ENCODE measurements at regions not wholly inside any gene's neighbourhood (a gene's known extent, or its start where the extent isn't known, plus 50 kb on each side); places are given as distances from the start of the nearest gene placed in this dataset.

DNA sequence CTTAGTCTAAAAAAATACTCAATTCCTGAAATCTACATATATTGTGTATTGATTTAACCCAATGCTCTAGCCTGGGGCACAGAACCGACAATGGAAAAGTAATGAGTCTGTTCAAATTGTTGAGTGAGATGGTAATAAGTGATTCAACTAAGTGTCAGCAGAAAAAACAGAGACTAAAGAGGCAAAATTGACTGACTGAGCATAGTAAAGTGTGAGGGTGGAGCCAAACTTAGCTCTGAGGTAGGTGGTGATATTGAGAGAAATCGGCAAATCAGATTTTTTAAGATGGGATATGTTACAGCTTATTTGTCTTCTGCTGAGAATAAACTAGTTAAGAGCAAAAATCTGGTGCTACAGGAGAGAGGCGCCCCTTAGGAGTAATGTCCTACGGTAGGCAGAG, 764.0 kb upstream of the LRRN3 start:
- Histone ChIP-seq H3K27me3 (ENCODE audit: control insufficient read depth in 3 of 3, insufficient read depth in 3 of 3, low read length in 3 of 3) (no peaks in the 10 kb centered on the region), H3K9me3 (ENCODE audit: control insufficient read depth in 3 of 3, low read length in 3 of 3) (no peaks in the 10 kb centered on the region), H3K4me3 (ENCODE audit: low read length in 3 of 3) (no peak overlapping the region), H3K9ac (ENCODE audit: low read depth in 1 of 3, low read length in 3 of 3) (no peak overlapping the region), H3K36me3 (ENCODE audit: control insufficient read depth in 3 of 3, insufficient read depth in 3 of 3, low read length in 3 of 3) (no peaks in the 10 kb centered on the region), H3K27ac (ENCODE audit: low read depth, low read length) (no peak overlapping the region), H3K4me1 (ENCODE audit: control insufficient read depth in 3 of 3, insufficient read depth in 3 of 3, low read length in 3 of 3) (no peaks in the 10 kb centered on the region)

DNA sequence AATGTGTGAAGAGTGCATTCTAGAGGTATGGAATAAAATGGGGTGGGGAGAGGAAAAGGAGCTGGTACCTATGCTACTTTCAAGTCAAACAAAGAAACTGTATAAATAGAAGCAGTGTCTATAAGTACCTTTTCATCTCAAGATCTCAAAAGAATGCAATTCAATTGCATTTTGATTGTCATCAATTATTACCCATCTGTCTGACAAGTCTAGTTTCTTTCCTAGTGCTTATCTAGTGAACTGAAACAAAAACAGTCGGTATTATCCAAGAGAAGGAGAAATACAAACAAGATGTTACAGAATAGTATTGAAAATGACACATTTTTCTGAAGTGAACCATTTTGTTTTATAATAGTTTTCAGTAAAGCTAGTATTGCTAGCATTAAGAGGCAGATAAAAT, 754.5 kb upstream of the LRRN3 start:
- Histone ChIP-seq H3K27ac (ENCODE audit: low read depth, low read length) (no peak overlapping the region), H3K4me1 (ENCODE audit: control insufficient read depth in 3 of 3, insufficient read depth in 3 of 3, low read length in 3 of 3) (no peaks in the 10 kb centered on the region), H3K9ac (ENCODE audit: low read depth in 1 of 3, low read length in 3 of 3) (no peak overlapping the region), H3K36me3 (ENCODE audit: control insufficient read depth in 3 of 3, insufficient read depth in 3 of 3, low read length in 3 of 3) (no peaks in the 10 kb centered on the region), H3K9me3 (ENCODE audit: control insufficient read depth in 3 of 3, low read length in 3 of 3) (no peaks in the 10 kb centered on the region), H3K4me3 (ENCODE audit: low read length in 3 of 3) (no peak overlapping the region), H3K27me3 (ENCODE audit: control insufficient read depth in 3 of 3, insufficient read depth in 3 of 3, low read length in 3 of 3) (no peaks in the 10 kb centered on the region)

DNA sequence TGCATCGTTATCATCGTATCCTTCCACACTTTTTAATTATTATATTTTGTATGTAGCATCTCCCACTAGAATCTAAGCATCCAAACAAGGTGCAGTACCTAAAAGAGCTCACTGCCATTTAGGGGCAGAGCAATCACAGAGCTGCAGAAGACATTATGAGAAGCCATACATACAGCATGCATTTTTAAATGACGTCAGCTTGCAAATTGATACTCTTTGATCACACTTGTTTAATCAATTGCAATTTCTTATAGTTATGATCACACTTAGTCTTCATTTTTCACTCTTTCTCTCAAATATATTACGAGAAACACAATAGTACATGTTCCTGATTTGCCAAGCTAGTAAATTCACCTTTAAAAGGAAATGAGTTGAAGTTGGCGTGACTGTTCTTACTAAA, 753.3 kb upstream of the LRRN3 start:
- Histone ChIP-seq H3K36me3 (ENCODE audit: control insufficient read depth in 3 of 3, insufficient read depth in 3 of 3, low read length in 3 of 3) (no peaks in the 10 kb centered on the region), H3K4me1 (ENCODE audit: control insufficient read depth in 3 of 3, insufficient read depth in 3 of 3, low read length in 3 of 3) (no peaks in the 10 kb centered on the region)

DNA sequence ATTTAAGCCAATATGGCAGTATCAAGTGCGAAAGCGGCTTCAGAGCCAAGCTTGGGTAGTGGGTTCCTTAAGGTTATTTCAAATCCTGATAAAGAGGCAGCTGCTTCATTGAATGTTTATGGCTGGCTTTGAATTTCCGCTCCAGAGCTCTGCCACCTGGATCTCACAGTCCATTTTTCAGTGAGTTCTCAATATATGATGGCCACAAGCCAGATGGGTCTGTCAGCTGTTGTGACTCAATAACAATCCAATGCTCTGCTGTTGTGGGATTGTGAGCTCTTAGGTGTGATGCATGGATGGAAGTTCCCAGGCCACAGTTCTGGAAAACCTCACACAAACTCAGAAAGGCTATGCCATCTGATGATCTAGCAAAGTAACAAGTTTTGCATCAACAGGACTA, 743.8 kb upstream of the LRRN3 start:
- no peaks in the 10 kb centered on the region for H3K27me3 ChIP-seq (ENCODE audit: control insufficient read depth in 3 of 3, insufficient read depth in 3 of 3, low read length in 3 of 3)
- H3K27ac ChIP-seq (ENCODE audit: low read depth, low read length) = no peak overlapping the region
- no peaks in the 10 kb centered on the region for H3K4me1 ChIP-seq (ENCODE audit: control insufficient read depth in 3 of 3, insufficient read depth in 3 of 3, low read length in 3 of 3)
- no peaks in the 10 kb centered on the region for H3K36me3 ChIP-seq (ENCODE audit: control insufficient read depth in 3 of 3, insufficient read depth in 3 of 3, low read length in 3 of 3)
- H3K9ac ChIP-seq (ENCODE audit: low read depth in 1 of 3, low read length in 3 of 3) = no peak overlapping the region
- H3K4me3 ChIP-seq (ENCODE audit: low read length in 3 of 3) = no peak overlapping the region
- no peaks in the 10 kb centered on the region for H3K9me3 ChIP-seq (ENCODE audit: control insufficient read depth in 3 of 3, low read length in 3 of 3)

More for the DNA sequence above, 753.3 kb upstream of the LRRN3 start:
- Histone ChIP-seq H3K4me3 (ENCODE audit: low read length in 3 of 3) (no peak overlapping the region), H3K9ac (ENCODE audit: low read depth in 1 of 3, low read length in 3 of 3) (no peak overlapping the region), H3K27ac (ENCODE audit: low read depth, low read length) (no peak overlapping the region), H3K27me3 (ENCODE audit: control insufficient read depth in 3 of 3, insufficient read depth in 3 of 3, low read length in 3 of 3) (no peaks in the 10 kb centered on the region), H3K9me3 (ENCODE audit: control insufficient read depth in 3 of 3, low read length in 3 of 3) (no peaks in the 10 kb centered on the region)

DNA sequence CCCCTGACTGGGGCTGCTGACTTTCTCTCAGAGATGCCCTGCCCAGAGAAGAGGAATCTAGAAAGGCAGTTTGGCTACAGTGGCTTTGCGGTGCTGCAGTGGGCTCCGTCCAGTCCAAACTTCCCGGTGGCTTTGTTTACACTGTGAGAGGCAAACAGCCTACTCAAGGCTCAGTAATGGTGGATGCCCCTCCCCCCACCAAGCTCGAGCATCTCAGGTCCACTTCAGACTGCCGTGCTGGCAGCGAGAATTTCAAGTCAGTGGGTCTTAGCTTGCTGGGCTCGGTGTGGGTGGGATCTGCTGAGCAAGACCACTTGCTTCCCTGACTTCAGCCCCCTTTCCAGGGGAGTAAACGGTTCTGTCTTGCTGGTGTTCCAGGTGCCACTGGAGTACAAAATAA, 734.5 kb upstream of the LRRN3 start:
- no peak overlapping the region for H3K9ac ChIP-seq (ENCODE audit: low read depth in 1 of 3, low read length in 3 of 3)
- H3K27me3 ChIP-seq (ENCODE audit: control insufficient read depth in 3 of 3, insufficient read depth in 3 of 3, low read length in 3 of 3) = no peaks in the 10 kb centered on the region
- no peak overlapping the region for H3K27ac ChIP-seq (ENCODE audit: low read depth, low read length)
- no peaks in the 10 kb centered on the region for H3K4me1 ChIP-seq (ENCODE audit: control insufficient read depth in 3 of 3, insufficient read depth in 3 of 3, low read length in 3 of 3)
- no peaks in the 10 kb centered on the region for H3K36me3 ChIP-seq (ENCODE audit: control insufficient read depth in 3 of 3, insufficient read depth in 3 of 3, low read length in 3 of 3)
- peaks cover 0 to 3% (median 0%) of the 10 kb centered on the region in 3 donors for H3K9me3 ChIP-seq (ENCODE audit: control insufficient read depth in 3 of 3, low read length in 3 of 3)
- H3K4me3 ChIP-seq (ENCODE audit: low read length in 3 of 3) = no peak overlapping the region

DNA sequence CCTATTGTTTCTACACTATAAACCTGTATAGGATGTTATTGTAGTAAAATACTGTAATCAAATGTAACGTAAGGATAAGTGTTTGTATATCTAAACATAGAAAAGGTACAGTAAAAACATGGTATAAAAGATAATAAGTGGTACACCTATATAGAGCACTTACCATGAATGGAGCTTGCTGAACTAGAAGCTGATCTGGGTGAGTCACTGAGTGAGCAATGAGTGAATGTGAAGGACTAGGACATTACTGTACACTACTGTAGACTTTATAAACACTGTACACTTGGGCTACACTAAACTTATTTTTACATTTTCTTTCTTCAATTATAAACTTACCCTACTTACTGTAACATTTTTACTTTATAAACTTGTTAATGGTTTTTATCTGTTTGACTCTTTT, 732.9 kb upstream of the LRRN3 start:
- no peak overlapping the region for H3K27ac ChIP-seq (ENCODE audit: low read depth, low read length)
- no peak overlapping the region for H3K9ac ChIP-seq (ENCODE audit: low read depth in 1 of 3, low read length in 3 of 3)
- H3K27me3 ChIP-seq (ENCODE audit: control insufficient read depth in 3 of 3, insufficient read depth in 3 of 3, low read length in 3 of 3) = no peaks in the 10 kb centered on the region
- H3K4me3 ChIP-seq (ENCODE audit: low read length in 3 of 3) = no peak overlapping the region
- H3K4me1 ChIP-seq (ENCODE audit: control insufficient read depth in 3 of 3, insufficient read depth in 3 of 3, low read length in 3 of 3) = no peaks in the 10 kb centered on the region
- H3K9me3 ChIP-seq (ENCODE audit: control insufficient read depth in 3 of 3, low read length in 3 of 3) = peaks cover 0 to 3% (median 0%) of the 10 kb centered on the region in 3 donors
- H3K36me3 ChIP-seq (ENCODE audit: control insufficient read depth in 3 of 3, insufficient read depth in 3 of 3, low read length in 3 of 3) = no peaks in the 10 kb centered on the region

DNA sequence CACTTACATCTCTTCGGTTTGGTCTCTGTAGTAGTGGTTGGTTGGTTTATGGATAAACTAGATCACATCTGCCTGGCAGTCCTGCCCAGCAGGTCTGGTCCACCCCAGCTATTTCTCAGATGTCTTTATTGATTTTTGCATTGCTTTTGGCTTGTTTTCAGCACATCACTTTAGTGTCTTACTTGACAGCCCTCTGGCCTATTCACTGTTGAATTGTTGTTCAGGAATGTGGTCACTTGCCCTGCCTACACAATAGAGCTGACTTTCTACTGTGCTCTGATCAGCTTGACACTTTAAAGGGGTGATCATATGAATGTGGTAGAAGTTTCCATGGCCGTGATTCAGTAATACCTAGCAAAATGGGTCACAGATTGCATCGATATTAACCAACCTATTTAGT, 719.2 kb upstream of the LRRN3 start:
- H3K27me3 ChIP-seq (ENCODE audit: control insufficient read depth in 3 of 3, insufficient read depth in 3 of 3, low read length in 3 of 3) = no peaks in the 10 kb centered on the region
- H3K4me3 ChIP-seq (ENCODE audit: low read length in 3 of 3) = no peak overlapping the region
- no peak overlapping the region for H3K9ac ChIP-seq (ENCODE audit: low read depth in 1 of 3, low read length in 3 of 3)
- no peaks in the 10 kb centered on the region for H3K4me1 ChIP-seq (ENCODE audit: control insufficient read depth in 3 of 3, insufficient read depth in 3 of 3, low read length in 3 of 3)
- no peaks in the 10 kb centered on the region for H3K9me3 ChIP-seq (ENCODE audit: control insufficient read depth in 3 of 3, low read length in 3 of 3)
- no peak overlapping the region for H3K27ac ChIP-seq (ENCODE audit: low read depth, low read length)
- H3K36me3 ChIP-seq (ENCODE audit: control insufficient read depth in 3 of 3, insufficient read depth in 3 of 3, low read length in 3 of 3) = no peaks in the 10 kb centered on the region

DNA sequence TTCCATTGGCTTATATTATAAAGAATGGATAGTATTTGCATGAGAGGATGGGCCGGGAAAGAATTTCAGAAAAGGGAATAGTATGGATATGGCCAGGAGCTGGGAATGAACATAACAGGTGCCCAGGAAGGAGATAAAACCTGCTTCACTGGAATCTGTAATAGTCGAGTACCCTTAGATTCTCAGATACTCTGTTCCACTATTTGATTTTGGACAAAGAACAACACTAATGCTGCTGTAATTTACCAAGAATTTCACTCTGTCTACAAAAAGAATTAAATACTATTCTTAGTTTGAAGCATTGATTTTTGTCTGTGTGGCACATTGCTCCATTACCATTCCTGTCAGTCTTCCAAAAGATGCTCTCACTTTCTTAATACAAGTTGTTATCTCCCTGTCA, 718.2 kb upstream of the LRRN3 start:
- Histone ChIP-seq H3K27ac (ENCODE audit: low read depth, low read length) (no peak overlapping the region), H3K27me3 (ENCODE audit: control insufficient read depth in 3 of 3, insufficient read depth in 3 of 3, low read length in 3 of 3) (no peaks in the 10 kb centered on the region), H3K4me3 (ENCODE audit: low read length in 3 of 3) (no peak overlapping the region), H3K9ac (ENCODE audit: low read depth in 1 of 3, low read length in 3 of 3) (no peak overlapping the region), H3K36me3 (ENCODE audit: control insufficient read depth in 3 of 3, insufficient read depth in 3 of 3, low read length in 3 of 3) (no peaks in the 10 kb centered on the region), H3K4me1 (ENCODE audit: control insufficient read depth in 3 of 3, insufficient read depth in 3 of 3, low read length in 3 of 3) (no peaks in the 10 kb centered on the region), H3K9me3 (ENCODE audit: control insufficient read depth in 3 of 3, low read length in 3 of 3) (no peaks in the 10 kb centered on the region)

DNA sequence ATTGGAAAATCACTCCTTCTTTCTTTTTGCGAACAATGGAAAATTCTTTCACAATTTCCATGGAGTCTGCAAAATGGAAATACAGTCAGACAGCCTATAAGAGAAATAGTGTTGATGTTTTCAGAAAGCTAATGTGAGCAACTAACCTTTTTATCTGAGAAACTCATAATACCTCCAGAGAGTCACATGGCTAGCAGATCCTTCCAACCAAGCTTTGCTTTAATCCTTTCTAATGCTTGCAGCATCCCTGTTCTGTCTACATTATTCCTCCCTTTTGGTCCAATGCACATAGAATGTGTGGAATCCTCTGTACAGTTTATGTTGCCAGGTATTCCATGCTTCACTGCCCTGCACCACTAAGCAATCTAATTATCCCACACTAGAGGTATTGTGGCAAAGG, 717.5 kb upstream of the LRRN3 start:
- H3K4me1 ChIP-seq (ENCODE audit: control insufficient read depth in 3 of 3, insufficient read depth in 3 of 3, low read length in 3 of 3) = no peaks in the 10 kb centered on the region
- no peaks in the 10 kb centered on the region for H3K36me3 ChIP-seq (ENCODE audit: control insufficient read depth in 3 of 3, insufficient read depth in 3 of 3, low read length in 3 of 3)
- no peak overlapping the region for H3K27ac ChIP-seq (ENCODE audit: low read depth, low read length)
- no peaks in the 10 kb centered on the region for H3K9me3 ChIP-seq (ENCODE audit: control insufficient read depth in 3 of 3, low read length in 3 of 3)
- no peak overlapping the region for H3K9ac ChIP-seq (ENCODE audit: low read depth in 1 of 3, low read length in 3 of 3)
- H3K4me3 ChIP-seq (ENCODE audit: low read length in 3 of 3) = no peak overlapping the region
- no peaks in the 10 kb centered on the region for H3K27me3 ChIP-seq (ENCODE audit: control insufficient read depth in 3 of 3, insufficient read depth in 3 of 3, low read length in 3 of 3)

DNA sequence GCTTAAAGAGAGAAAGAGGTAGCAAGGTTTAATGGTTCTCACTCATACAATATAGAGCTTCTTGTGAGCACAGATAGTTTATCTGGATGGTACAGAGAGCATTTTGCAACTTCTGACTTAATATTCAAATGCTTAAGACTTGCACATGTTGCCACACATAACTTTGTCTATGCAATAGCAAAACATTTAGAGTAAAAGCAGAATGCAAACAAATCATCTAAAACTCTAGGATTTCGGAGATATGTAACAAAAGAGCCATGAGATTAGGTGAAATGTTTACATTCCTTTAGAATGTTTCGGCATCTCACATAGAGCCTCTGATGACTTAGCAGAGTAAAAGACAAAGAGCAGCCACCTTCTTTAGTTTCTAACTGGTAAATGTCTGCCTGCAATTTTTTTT, 717.1 kb upstream of the LRRN3 start:
- no peaks in the 10 kb centered on the region for H3K27me3 ChIP-seq (ENCODE audit: control insufficient read depth in 3 of 3, insufficient read depth in 3 of 3, low read length in 3 of 3)
- H3K27ac ChIP-seq (ENCODE audit: low read depth, low read length) = no peak overlapping the region
- no peaks in the 10 kb centered on the region for H3K9me3 ChIP-seq (ENCODE audit: control insufficient read depth in 3 of 3, low read length in 3 of 3)
- H3K9ac ChIP-seq (ENCODE audit: low read depth in 1 of 3, low read length in 3 of 3) = no peak overlapping the region
- no peaks in the 10 kb centered on the region for H3K36me3 ChIP-seq (ENCODE audit: control insufficient read depth in 3 of 3, insufficient read depth in 3 of 3, low read length in 3 of 3)
- no peaks in the 10 kb centered on the region for H3K4me1 ChIP-seq (ENCODE audit: control insufficient read depth in 3 of 3, insufficient read depth in 3 of 3, low read length in 3 of 3)
- no peak overlapping the region for H3K4me3 ChIP-seq (ENCODE audit: low read length in 3 of 3)

DNA sequence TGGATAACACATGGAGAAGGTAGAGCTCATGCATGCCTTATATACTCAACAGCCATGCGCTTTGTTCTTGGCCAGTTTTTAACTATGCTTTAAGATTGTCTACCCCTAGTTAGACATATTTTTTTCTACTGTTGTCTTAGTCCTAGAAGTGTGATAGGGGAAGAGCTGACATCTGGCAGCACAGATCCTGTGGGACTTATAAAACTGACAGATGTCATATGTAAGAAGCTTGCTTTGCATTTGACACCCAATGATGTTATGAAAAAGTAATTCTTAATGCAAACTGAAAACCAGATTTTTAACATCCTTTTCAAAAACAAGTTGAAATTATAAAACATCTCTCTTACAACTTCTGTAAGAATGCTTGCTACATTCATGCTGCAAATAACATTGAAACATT, 715.9 kb upstream of the LRRN3 start:
- H3K4me3 ChIP-seq (ENCODE audit: low read length in 3 of 3) = no peak overlapping the region
- no peak overlapping the region for H3K9ac ChIP-seq (ENCODE audit: low read depth in 1 of 3, low read length in 3 of 3)
- H3K27ac ChIP-seq (ENCODE audit: low read depth, low read length) = no peak overlapping the region

More for the DNA sequence above, 715.9 kb upstream of the LRRN3 start:
- Histone ChIP-seq H3K4me1 (ENCODE audit: control insufficient read depth in 3 of 3, insufficient read depth in 3 of 3, low read length in 3 of 3) (no peaks in the 10 kb centered on the region), H3K9me3 (ENCODE audit: control insufficient read depth in 3 of 3, low read length in 3 of 3) (no peaks in the 10 kb centered on the region), H3K27me3 (ENCODE audit: control insufficient read depth in 3 of 3, insufficient read depth in 3 of 3, low read length in 3 of 3) (no peaks in the 10 kb centered on the region), H3K36me3 (ENCODE audit: control insufficient read depth in 3 of 3, insufficient read depth in 3 of 3, low read length in 3 of 3) (no peaks in the 10 kb centered on the region)
